ENCODE measurements at regions not wholly inside any gene's neighbourhood (a gene's known extent, or its start where the extent isn't known, plus 50 kb on each side); places are given as distances from the start of the nearest gene placed in this dataset.

- in situ Hi-C loops (cut with MboI; ENCODE audit: low pct_ligation_motif_present in 1 of 4, low pct_unique_long_range_greater_than_20kb in 1 of 4, low sequenced_read_pairs in 3 of 4) (loop anchor here (10.0 to 25.0 kb wide), 4 partner anchors 357 to 943 kb away; no protein-coding TSS in a partner anchor), intact Hi-C loops (cut with DNase I; ENCODE audit: low total_unique reads) (no loop called here)
- no peak for DNase-seq
- H3K4me1 ChIP-seq, result peaks cover 0 to 2% (median 0%) of the 10 kb centered on the region in 4 donors
- H3K4me3 ChIP-seq, result no peak overlapping the region
- no peak for TF ChIP-seq POLR2AphosphoS5 (IDR thresholded peaks at IDR 0.05)
- TF ChIP-seq POLR2A (IDR thresholded peaks at IDR 0.05), result no peak
- no peak for TF ChIP-seq EP300 (IDR thresholded peaks at IDR 0.05; ENCODE audit: low read depth)
- TF ChIP-seq CTCF (IDR thresholded peaks at IDR 0.05), result no peak
- no peaks in the 10 kb centered on the region for H3K27me3 ChIP-seq
- no peak overlapping the region for H3K27ac ChIP-seq
- H3K9me3 ChIP-seq, result no peaks in the 10 kb centered on the region
- H3K36me3 ChIP-seq, result no peaks in the 10 kb centered on the region
- 84 to 85% methylated on average over 1 of the region's 1 CpG for WGBS, 2 donors (ENCODE audit: low coverage in 1 of 2)
Measured at GRCh38 chr5:39943811-39944210, 519.0 kb upstream of the DAB2 start.

GRCh38 chr5:39942606-39943005, 517.8 kb upstream of the DAB2 start:
- no peak for DNase-seq
- no peaks in the 10 kb centered on the region for H3K4me1 ChIP-seq
- in situ Hi-C loops (cut with MboI; ENCODE audit: low pct_ligation_motif_present in 1 of 4, low pct_unique_long_range_greater_than_20kb in 1 of 4, low sequenced_read_pairs in 3 of 4) (loop anchor here (10.0 to 25.0 kb wide), 4 partner anchors 355 to 945 kb away; no protein-coding TSS in a partner anchor), intact Hi-C loops (cut with DNase I; ENCODE audit: low total_unique reads) (no loop called here)
- TF ChIP-seq CTCF (IDR thresholded peaks at IDR 0.05) (no peak), POLR2AphosphoS5 (IDR thresholded peaks at IDR 0.05) (no peak), EP300 (IDR thresholded peaks at IDR 0.05; ENCODE audit: low read depth) (no peak), POLR2A (IDR thresholded peaks at IDR 0.05) (no peak)
- H3K9me3 ChIP-seq, result no peaks in the 10 kb centered on the region
- H3K27ac ChIP-seq, result no peak overlapping the region
- H3K4me3 ChIP-seq, result no peak overlapping the region
- no peaks in the 10 kb centered on the region for H3K27me3 ChIP-seq
- 80 to 92% methylated on average over 1 of the region's 1 CpG for WGBS, 2 donors (ENCODE audit: low coverage in 1 of 2)
- no peaks in the 10 kb centered on the region for H3K36me3 ChIP-seq

- WGBS, 2 donors (ENCODE audit: low coverage in 1 of 2), result 71 to 76% methylated on average over 2 of the region's 2 CpGs
- H3K27me3 ChIP-seq, result no peaks in the 10 kb centered on the region
- H3K4me3 ChIP-seq, result no peak overlapping the region
- TF ChIP-seq EP300 (IDR thresholded peaks at IDR 0.05; ENCODE audit: low read depth) (no peak), POLR2A (IDR thresholded peaks at IDR 0.05) (no peak), POLR2AphosphoS5 (IDR thresholded peaks at IDR 0.05) (no peak), CTCF (IDR thresholded peaks at IDR 0.05) (no peak)
- no peaks in the 10 kb centered on the region for H3K9me3 ChIP-seq
- no peak for DNase-seq
- H3K27ac ChIP-seq, result no peak overlapping the region
- no peaks in the 10 kb centered on the region for H3K4me1 ChIP-seq
- H3K36me3 ChIP-seq, result no peaks in the 10 kb centered on the region
- intact Hi-C loops (cut with DNase I; ENCODE audit: low total_unique reads) (no loop called here), in situ Hi-C loops (cut with MboI; ENCODE audit: low pct_ligation_motif_present in 1 of 4, low pct_unique_long_range_greater_than_20kb in 1 of 4, low sequenced_read_pairs in 3 of 4) (loop anchor here (10.0 to 25.0 kb wide), 4 partner anchors 354 to 946 kb away; no protein-coding TSS in a partner anchor)
Measured at GRCh38 chr5:39941416-39941815, 516.6 kb upstream of the DAB2 start.

- Histone ChIP-seq H3K27ac (no peak overlapping the region), H3K9me3 (no peaks in the 10 kb centered on the region), H3K4me1 (no peaks in the 10 kb centered on the region), H3K27me3 (no peaks in the 10 kb centered on the region), H3K36me3 (no peaks in the 10 kb centered on the region), H3K4me3 (no peak overlapping the region)
- TF ChIP-seq CTCF (IDR thresholded peaks at IDR 0.05), result no peak
- TF ChIP-seq POLR2A (IDR thresholded peaks at IDR 0.05), result no peak
- no peak for TF ChIP-seq EP300 (IDR thresholded peaks at IDR 0.05; ENCODE audit: low read depth)
- TF ChIP-seq POLR2AphosphoS5 (IDR thresholded peaks at IDR 0.05), result no peak
- intact Hi-C loops (cut with DNase I; ENCODE audit: low total_unique reads) (no loop called here), in situ Hi-C loops (cut with MboI; ENCODE audit: low pct_ligation_motif_present in 1 of 4, low pct_unique_long_range_greater_than_20kb in 1 of 4, low sequenced_read_pairs in 3 of 4) (loop anchor here (25.0 kb wide), 3 partner anchors 348 to 952 kb away; no protein-coding TSS in a partner anchor)
- 94 to 100% methylated on average over 1 of the region's 1 CpG for WGBS, 2 donors (ENCODE audit: low coverage in 1 of 2)
- DNase-seq, result no peak
Measured at GRCh38 chr5:39934830-39935229, 510.1 kb upstream of the DAB2 start.

Data from transverse colon (tissue), 4 donors.